ENCODE measurements at regions not wholly inside any gene's neighbourhood (a gene's known extent, or its start where the extent isn't known, plus 50 kb on each side); places are given as distances from the start of the nearest gene placed in this dataset.
"Not testable (repeated sequence)": the region's sequence is repeated elsewhere in the genome, so short reads cannot be mapped to it uniquely, and the experiment has no call there.

GRCh38 chr18:22068784-22069183 lies 100.6 kb upstream of the GATA6 start:
- TF ChIP-seq ZBTB33 (IDR thresholded peaks at IDR 0.05); CTCF (IDR thresholded peaks at IDR 0.05 in 2 of 3, conservative IDR thresholded peaks at IDR 0.05 in 1 of 3; ENCODE audit: control insufficient read depth in 2 of 3, extremely low read depth in 1 of 3, insufficient read depth in 1 of 3, low read depth in 3 of 3, low read length in 3 of 3); SRF (IDR thresholded peaks at IDR 0.05; ENCODE audit: low read depth in 2 of 2, low read length in 2 of 2); EZH2 (IDR thresholded peaks at IDR 0.05; ENCODE audit: borderline replicate concordance, control insufficient read depth, low read depth, low read length); POLR2A (IDR thresholded peaks at IDR 0.05; ENCODE audit: low read depth, low read length); NBN (IDR thresholded peaks at IDR 0.05); JUND (IDR thresholded peaks at IDR 0.05; ENCODE audit: low read depth, low read length); MLLT1 (IDR thresholded peaks at IDR 0.05); SIN3A (IDR thresholded peaks at IDR 0.05; ENCODE audit: low read depth, low read length); MAX (IDR thresholded peaks at IDR 0.05; ENCODE audit: low read depth, low read length): not testable (repeated sequence)
